Motor neuron (in vitro differentiated cells): ENCODE measurements at regions not wholly inside any gene's neighbourhood (a gene's known extent, or its start where the extent isn't known, plus 50 kb on each side); places are given as distances from the start of the nearest gene placed in this dataset.

Experiments
- ATAC-seq, 8 experiments: fragments of 200-7000 bp; cut with Tn5 transposase; replicated peaks in 6 of 8; 2 replicates each; pipeline ENCODE4 v1.8.0; 2021; ENCODE audit warnings: mild to moderate bottlenecking in 8 of 8, moderate library complexity in 8 of 8
- H3K27ac ChIP-seq, 2 donors: fragments of 250-450 bp; sonication (Bioruptor Pico); 2 replicates each; pipeline ENCODE4 v1.9.0; 2021; ENCODE audit warnings: antibody characterized with exemption in 2 of 2, mild to moderate bottlenecking in 2 of 2, moderate library complexity in 1 of 2
- H3K4me1 ChIP-seq, 2 donors: fragments of 250-450 bp; sonication (Bioruptor Pico); replicated peaks in 1 of 2; 2 replicates each; pipeline ENCODE4 v1.6.1; 2021; ENCODE audit warnings: antibody characterized with exemption in 2 of 2, mild to moderate bottlenecking in 2 of 2, moderate library complexity in 1 of 2
- H3K4me3 ChIP-seq, 5 donors: fragments of 250-450 bp; sonication (Bioruptor Pico); 2 replicates each; pipeline ENCODE4 v1.9.0; 2021; ENCODE audit warnings: antibody characterized with exemption in 5 of 5, mild to moderate bottlenecking in 5 of 5, moderate library complexity in 4 of 5
- WGBS, 10 experiments: fragments of 450-650 bp; shearing (Covaris generic); methylation state at CpG; one replicate each; pipeline ENCODE4 v1.0.0; 2022; 5-methylcytosine and 5-hydroxymethylcytosine counted together
- in situ Hi-C, 9 experiments: fragments of 400-800 bp; cut with MboI; loops; one replicate each; pipeline ENCODE4 v1.15.0; 2021; ENCODE audit warnings: low sequenced_read_pairs in 9 of 9, low pct_unique_long_range_greater_than_20kb in 2 of 9; ENCODE audit not compliant: unreplicated experiment in 9 of 9

DNA sequence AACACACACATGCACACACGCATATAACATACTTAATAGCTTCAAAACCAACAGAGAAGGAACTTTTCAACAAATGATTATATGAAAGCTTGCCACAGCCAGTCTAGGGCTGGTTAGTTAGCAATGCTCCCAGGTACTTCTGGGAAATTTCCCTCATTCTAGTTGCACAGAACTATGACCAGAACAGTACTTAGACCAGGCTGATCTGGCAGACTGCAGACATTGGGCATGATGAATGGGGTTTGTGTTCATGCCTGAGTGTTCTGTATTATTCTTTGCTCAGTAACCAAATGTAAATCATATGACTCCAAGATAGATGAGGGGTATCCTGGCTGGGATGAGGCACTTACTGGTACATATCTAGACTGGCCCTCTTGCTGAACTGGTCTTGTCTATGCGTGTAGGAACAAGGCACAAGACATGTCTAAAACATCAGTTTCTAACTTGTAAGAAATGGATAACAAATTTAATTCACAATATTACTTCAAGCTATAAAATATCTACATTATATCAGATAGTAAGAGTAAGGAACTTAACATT is 50.3 kb upstream of the GEMIN8 start:
- peak in 5 of 8 experiments; percentile 19 to 67 (median 32) for ATAC-seq
- Histone ChIP-seq H3K4me1 (no peaks in the 10 kb centered on the region), H3K27ac (no peak overlapping the region), H3K4me3 (no peak overlapping the region)
- 0 to 100% (median 86%) methylated on average over 1 to 2 of the region's 2 CpGs; no CpG with 5 or more reads in 5 of the 10 experiments for WGBS, 10 experiments
- in situ Hi-C loops = no loop called here
